Jurkat, Clone E6-1 (cell line): ENCODE measurements at regions not wholly inside any gene's neighbourhood (a gene's known extent, or its start where the extent isn't known, plus 50 kb on each side); places are given as distances from the start of the nearest gene placed in this dataset.
A peak's percentile ranks its signal among the peaks of the same experiment; 100 is the strongest.

Source experiments
- DNase-seq: peaks from one replicate; pipeline ENCODE4 v3.0.0-alpha.2; 2011; ENCODE audit warnings: low read depth, low spot score
- H3K4me3 ChIP-seq: 2 replicates; pipeline ENCODE4 v1.5.1; 2011; ENCODE audit warnings: mild to moderate bottlenecking, low read length, control low read depth, moderate library complexity

- no peak for DNase-seq
These were observed 294.9 kb downstream of the SHQ1 start for GRCh38 chr3:72553298-72553697.

GRCh38 chr3:72550582-72551262 is 297.5 kb downstream of the SHQ1 start:
- no peak overlapping the region for H3K4me3 ChIP-seq
- no peak for DNase-seq

More at GRCh38 chr3:72553298-72553697, 294.9 kb downstream of the SHQ1 start:
- no peak overlapping the region for H3K4me3 ChIP-seq

- peak overlapping the region; percentile 8; the same call in 1 of the 2 replicates for H3K4me3 ChIP-seq
- DNase-seq, result no peak
These were observed 298.3 kb downstream of the SHQ1 start for GRCh38 chr3:72549761-72550581.

GRCh38 chr3:72548981-72549380 is 299.3 kb downstream of the SHQ1 start:
- DNase-seq, result no peak
- no peak overlapping the region for H3K4me3 ChIP-seq

GRCh38 chr3:72548461-72548860 is 299.8 kb downstream of the SHQ1 start:
- no peak overlapping the region for H3K4me3 ChIP-seq
- DNase-seq, result no peak

- DNase-seq, result no peak
These were observed 301.1 kb downstream of the SHQ1 start for GRCh38 chr3:72547183-72547582.

GRCh38 chr3:72544239-72544638 is 304.0 kb downstream of the SHQ1 start:
- DNase-seq, result no peak
- no peak overlapping the region for H3K4me3 ChIP-seq

More at GRCh38 chr3:72547183-72547582, 301.1 kb downstream of the SHQ1 start:
- no peak overlapping the region for H3K4me3 ChIP-seq

- no peak overlapping the region for H3K4me3 ChIP-seq
- DNase-seq, result no peak
These were observed 305.0 kb downstream of the SHQ1 start for GRCh38 chr3:72543246-72543645.

- no peak overlapping the region for H3K4me3 ChIP-seq
- no peak for DNase-seq
These were observed 305.5 kb downstream of the SHQ1 start for GRCh38 chr3:72542781-72543180.

- DNase-seq, result no peak
- H3K4me3 ChIP-seq, result no peak overlapping the region
These were observed 308.4 kb downstream of the SHQ1 start for GRCh38 chr3:72539856-72540255.

- no peak overlapping the region for H3K4me3 ChIP-seq
- no peak for DNase-seq
These were observed 310.0 kb downstream of the SHQ1 start for GRCh38 chr3:72538070-72538745.

GRCh38 chr3:72537448-72537847 is 310.8 kb downstream of the SHQ1 start:
- no peak for DNase-seq
- H3K4me3 ChIP-seq, result no peak overlapping the region

- DNase-seq, result no peak
- H3K4me3 ChIP-seq, result no peak overlapping the region
These were observed 311.4 kb downstream of the SHQ1 start for GRCh38 chr3:72536878-72537267.

GRCh38 chr3:72536206-72536877 is 311.9 kb downstream of the SHQ1 start:
- no peak overlapping the region for H3K4me3 ChIP-seq
- no peak for DNase-seq

- H3K4me3 ChIP-seq, result no peak overlapping the region
- DNase-seq, result no peak
These were observed 312.5 kb downstream of the SHQ1 start for GRCh38 chr3:72535772-72536171.

GRCh38 chr3:72533591-72534473 is 314.4 kb downstream of the SHQ1 start:
- no peak for DNase-seq
- no peak overlapping the region for H3K4me3 ChIP-seq

GRCh38 chr3:72530426-72530825 is 317.8 kb downstream of the SHQ1 start:
- no peak overlapping the region for H3K4me3 ChIP-seq
- DNase-seq, result no peak

- DNase-seq, result no peak
- no peak overlapping the region for H3K4me3 ChIP-seq
These were observed 319.2 kb downstream of the SHQ1 start for GRCh38 chr3:72529081-72529480.
